HUDEP-2 (cell line): ENCODE measurements at regions not wholly inside any gene's neighbourhood (a gene's known extent, or its start where the extent isn't known, plus 50 kb on each side); places are given as distances from the start of the nearest gene placed in this dataset.
A peak's percentile ranks its signal among the peaks of the same experiment; 100 is the strongest.

ENCODE experiments used
- DNase-seq, 76 experiments: peaks; one replicate each; lab custom pipeline; 2025; ENCODE audit not compliant: unreplicated experiment in 76 of 76; lab: John Stamatoyannopoulos, UW

DNA sequence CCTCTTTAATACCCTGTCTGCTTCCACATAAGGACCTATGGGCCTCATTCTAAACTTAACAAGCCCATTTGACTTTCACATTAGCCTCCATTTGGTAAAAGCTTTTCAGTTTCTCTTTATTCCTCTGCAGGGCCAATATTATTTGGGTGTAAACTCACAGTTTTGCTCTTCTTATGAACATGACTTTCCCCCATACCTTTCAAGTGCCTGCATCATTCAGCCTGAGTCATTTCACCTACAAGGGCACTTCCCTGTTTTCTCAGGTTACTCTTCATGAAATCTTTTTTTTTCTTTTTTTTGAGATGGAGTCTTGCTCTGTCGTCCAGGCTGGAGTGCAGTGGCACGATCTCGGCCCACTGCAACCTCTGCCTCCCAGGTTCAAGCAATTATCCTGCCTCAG lies 1258.1 kb upstream of the CELF2 start:
- DNase-seq, result no peak

- DNase-seq, result peak in 2 of 76 experiments; percentile 4 to 8
Observed at GRCh38 chr10:9762966-9763656, 1254.6 kb upstream of the CELF2 start.

DNA sequence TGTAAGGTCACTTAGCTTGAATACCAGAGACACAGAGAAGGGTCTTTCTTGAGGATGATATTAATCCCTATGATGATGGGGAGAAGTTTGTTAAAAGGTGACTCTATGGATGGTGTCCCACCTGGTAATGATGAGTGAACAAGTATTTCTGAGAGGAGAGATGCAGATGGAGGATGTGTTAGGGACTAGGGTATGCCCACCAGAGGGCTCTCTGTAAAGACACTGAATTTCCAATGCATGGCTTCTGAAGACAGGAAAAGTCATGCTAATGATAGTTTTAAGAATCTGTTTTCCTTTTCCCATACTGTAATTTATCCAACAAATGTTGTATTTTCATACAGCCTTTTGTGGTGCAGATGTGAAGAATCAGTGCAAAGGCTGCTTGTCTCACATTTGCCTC lies 1250.9 kb upstream of the CELF2 start:
- peak in 3 of 76 experiments; percentile 1 to 4 (median 4) for DNase-seq

- DNase-seq, result no peak
Observed at GRCh38 chr10:9781666-9782065, 1236.0 kb upstream of the CELF2 start.

DNA sequence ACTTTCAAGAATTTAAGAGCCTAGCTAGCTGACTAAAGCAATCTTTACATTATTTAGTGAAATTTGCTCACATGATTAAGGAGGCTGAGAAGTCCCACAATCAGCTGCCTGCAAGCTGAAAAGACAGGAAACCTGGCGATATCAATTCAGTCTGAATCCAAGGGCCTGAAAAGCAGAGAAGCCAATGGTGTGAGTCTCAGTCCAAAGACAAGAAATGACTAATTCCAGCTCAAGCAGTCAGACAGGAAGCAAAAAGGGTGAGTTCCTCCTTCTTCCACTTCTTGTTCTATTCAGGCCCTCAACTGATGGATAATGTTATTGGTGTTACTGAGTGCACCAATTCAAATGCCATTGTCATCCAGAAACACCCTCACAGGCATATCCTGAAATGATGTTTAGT lies 1231.6 kb upstream of the CELF2 start:
- DNase-seq, result no peak

DNA sequence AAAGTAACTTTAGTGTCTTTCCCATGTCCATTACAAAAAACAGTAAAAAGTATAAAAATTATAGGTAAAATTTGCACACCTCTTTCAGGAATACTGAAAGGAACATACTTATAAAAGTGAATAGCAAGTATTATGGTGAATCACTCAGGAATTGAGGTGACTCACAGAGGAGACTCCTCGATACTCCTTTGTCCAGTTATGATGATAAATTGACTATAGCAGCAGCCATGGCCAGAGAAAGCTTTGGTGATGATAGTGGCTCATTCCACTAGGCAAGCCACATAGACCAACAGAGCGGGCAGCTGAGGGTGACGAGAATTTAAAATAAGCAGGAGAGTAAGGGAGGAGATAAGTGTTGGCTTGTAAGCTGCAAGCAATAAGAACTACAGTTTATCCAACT lies 1231.1 kb upstream of the CELF2 start:
- DNase-seq, result no peak

GRCh38 chr10:9789996-9790395 lies 1227.7 kb upstream of the CELF2 start:
- DNase-seq, result no peak

DNA sequence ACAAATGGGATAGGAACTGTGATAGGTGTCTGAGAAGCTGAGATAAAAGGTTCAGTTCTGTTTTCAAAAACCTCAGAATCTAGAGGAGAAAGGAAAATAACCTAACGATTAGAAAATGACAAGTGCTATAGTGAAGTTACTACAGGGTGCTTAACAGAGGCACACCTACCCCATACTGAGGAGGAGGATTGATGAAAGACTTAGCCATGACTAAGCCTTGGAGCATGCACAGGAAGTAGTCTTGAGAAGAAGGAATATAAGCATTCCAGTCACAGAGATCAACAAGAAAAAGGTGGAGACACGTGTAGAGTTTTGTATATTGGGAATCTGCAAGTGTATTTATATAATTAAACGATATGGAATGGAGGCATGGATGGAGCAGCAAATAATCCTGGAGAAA lies 1225.5 kb upstream of the CELF2 start:
- no peak for DNase-seq

DNA sequence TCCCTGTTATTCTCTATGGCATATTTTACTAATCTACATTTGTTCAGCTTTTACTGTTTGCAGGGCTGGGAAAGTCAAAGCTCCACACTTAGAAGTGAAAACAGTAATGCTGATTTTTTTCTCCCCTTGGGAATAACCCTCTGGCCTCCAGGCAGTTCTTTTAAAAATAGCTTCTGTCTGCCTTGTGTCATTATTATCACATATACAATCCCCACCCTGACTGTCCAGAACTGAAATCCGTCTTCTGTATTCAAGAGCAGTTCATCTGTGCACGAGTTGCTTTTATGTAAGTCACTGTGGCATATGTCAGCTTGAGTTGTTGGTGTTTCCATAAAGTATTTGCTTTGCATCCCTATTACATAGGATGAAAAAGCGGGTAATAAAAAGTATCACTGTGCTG lies 1221.1 kb upstream of the CELF2 start:
- DNase-seq, result no peak

GRCh38 chr10:9800011-9800410 lies 1217.7 kb upstream of the CELF2 start:
- DNase-seq, result no peak

GRCh38 chr10:9800571-9800970 lies 1217.1 kb upstream of the CELF2 start:
- no peak for DNase-seq

DNA sequence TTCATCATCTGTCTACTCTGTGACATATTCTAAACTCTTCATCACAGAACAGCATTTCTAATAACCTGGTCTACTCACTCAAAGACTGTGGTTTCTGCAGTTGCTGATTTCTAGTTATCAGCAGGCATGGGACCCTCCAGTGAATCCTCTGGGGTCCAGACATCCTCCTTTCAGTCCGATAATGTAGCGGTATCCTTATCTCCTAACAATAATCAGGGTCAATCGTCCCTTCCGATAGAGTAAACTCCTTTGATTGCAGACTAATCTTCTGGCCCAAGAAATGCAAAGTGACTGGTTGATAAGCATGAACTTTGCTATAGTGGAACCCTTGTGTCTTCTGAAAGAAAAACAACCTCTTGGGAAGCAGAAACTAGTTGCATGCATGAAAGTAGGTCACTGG lies 1209.8 kb upstream of the CELF2 start:
- peak in 51 of 76 experiments; percentile 1 to 84 (median 42) for DNase-seq

GRCh38 chr10:9811601-9812000 lies 1206.1 kb upstream of the CELF2 start:
- DNase-seq, result no peak

GRCh38 chr10:9814285-9814864 lies 1203.3 kb upstream of the CELF2 start:
- DNase-seq, result no peak

DNA sequence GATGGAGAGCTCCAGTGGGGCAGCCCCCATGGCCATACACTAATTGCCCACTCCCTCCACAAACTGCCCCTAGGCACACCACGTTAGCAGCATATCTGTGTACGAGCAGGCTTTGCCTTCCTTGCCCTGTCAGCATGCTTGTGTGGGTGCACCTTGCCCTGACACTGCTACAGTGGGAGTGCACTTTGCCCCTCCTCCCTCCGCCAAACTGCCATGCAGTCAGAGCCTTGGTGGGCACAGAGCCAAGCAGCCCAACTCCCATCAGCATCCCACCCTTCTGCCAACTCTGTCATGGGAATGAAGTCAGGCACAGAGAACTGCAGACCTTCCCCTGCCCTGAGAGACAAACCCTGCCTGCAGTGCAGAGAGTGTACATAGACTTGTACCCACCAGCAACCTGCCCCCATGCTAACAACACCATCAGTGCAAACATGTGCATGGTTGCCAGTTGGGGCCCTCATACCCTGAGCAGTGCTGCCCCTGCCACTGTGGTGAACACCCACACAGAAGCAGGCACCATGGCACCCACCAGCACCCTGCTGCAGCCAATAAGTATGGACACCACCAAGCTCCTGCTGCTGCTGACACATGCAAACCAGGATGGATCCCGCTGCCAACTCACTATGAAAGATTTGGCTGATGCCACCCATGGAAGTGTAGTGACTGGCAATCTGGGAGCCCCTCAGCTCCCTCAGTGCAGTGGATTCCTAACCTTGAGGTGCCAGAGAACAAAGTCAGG lies 1197.7 kb upstream of the CELF2 start:
- DNase-seq, result no peak

DNA sequence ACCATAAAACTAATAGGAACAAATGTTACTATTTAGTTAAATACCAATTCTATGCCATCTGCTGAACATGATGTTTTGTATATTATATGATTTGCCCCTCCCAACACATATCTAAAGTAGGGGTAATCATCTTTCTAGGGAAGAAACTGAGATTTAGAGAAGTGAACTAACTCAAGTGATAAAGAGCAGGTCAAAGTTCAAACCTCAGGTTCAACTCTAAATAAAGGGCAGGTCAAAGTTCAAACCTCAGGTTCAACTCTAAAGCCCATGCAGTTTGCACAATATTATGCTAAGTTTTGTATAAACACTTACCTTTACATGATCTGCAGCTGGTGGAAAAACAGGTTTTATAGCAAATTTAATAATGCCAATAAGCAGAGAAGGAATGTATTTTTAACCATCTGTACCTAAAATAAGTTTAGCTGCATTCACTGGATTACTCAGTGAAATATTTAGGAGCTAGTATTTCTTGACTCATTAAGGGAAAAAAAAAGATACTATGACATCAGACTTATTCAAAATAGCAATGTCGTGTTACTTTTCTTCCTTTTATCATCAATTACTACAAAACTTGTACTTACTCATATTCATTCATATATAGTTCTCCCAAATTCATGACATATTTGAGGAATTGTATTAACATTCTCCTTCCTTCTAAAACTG lies 1194.3 kb upstream of the CELF2 start:
- no peak for DNase-seq

GRCh38 chr10:9824631-9825071 lies 1193.0 kb upstream of the CELF2 start:
- DNase-seq, result peak in 71 of 76 experiments; percentile 3 to 75 (median 37)

DNA sequence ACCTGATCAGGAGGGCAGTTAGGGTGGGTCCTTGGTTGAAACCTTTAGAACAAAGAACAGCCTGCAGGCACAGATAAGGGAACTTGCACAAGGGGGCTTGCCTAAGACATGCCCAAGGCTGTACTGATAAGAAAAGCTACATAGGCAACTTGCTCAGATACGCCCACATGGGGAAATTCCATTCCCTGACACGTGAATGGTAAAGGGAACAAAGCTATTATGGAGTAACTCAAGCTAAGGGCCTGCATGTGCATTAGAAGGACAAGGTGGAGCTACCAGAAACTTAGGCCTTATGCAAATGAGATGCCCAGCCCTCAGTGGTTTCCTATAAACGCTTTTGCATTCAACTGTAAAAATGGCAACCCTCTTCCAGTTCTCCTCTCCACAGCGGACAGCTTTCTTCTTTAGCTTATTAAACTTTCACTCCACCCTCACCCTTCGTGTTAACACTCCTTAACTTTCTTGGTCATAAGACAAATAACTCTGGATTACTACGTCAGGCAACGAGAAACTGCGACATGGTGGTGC lies 1192.1 kb upstream of the CELF2 start:
- DNase-seq, result peak in 74 of 76 experiments; percentile 11 to 99 (median 90)

DNA sequence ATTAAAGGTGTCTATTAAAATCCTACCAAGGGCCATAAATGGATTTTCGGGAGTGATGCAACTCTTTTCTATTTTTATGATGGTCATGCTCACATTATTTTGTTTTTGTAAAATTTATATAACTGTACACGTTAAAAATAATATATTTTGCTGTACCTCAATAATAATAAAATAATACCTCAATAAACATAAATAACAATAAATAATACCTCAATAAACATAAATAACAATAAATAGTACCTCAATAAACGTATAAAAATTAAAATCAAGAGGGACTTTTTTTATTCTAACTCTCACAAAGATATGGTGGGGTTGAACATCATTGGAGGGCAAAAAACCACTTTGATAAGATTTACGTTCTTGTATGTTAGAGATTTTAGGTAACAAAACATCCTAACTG lies 1189.6 kb upstream of the CELF2 start:
- no peak for DNase-seq

- no peak for DNase-seq
Observed at GRCh38 chr10:9833942-9834341, 1183.7 kb upstream of the CELF2 start.

DNA sequence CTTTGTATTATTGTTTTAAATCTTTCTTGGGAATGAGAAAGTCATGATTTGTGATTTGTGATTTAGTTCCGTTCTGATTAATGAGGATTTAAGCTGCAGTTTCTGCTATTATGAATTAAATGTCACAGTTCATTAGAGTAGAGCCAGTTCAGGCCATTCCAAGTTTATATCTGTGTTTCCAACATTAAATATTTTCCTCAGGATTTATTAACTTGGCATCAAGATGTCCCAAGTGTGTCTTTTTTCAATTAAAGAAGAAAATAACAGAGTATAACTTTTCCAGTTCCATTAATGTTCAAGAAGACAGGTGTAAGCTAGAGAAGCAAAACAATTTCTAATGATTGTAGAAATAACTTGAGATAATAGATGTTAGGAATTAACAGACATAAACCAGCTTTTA lies 1183.2 kb upstream of the CELF2 start:
- DNase-seq, result no peak
